ENCODE measurements at regions not wholly inside any gene's neighbourhood (a gene's known extent, or its start where the extent isn't known, plus 50 kb on each side); places are given as distances from the start of the nearest gene placed in this dataset.

DNA sequence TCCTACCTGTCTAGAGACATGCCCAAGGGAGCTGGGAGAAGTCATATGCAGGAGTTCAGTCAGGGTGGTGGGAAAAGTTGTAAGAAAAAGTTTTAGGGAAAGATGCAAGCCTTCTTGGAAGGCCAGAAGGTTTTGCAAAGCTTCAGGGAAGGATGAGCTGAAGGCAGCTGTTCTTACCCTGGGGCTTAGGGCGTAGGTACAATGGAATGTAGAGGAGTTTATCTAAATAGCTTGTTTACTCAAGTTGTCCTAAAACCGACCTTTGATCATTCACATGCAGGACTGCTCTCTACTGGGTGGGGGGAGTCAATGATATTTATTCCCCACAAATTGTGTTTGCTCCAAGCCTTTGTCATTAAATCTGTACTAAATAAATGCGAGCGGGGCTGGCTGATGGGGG, 277.0 kb downstream of the CRPPA start:
- DNase-seq (no peak), ATAC-seq (no peak)
- Histone ChIP-seq H3K9me3 (peaks cover 0 to 42% (median 20%) of the 10 kb centered on the region in 11 donors), H3K27ac (no peak overlapping the region), H3K4me1 (no peaks in the 10 kb centered on the region), H3K4me3 (no peak overlapping the region), H3K36me3 (no peaks in the 10 kb centered on the region), H3K27me3 (no peaks in the 10 kb centered on the region)
- 97% methylated on average over 4 of the region's 4 CpGs for WGBS, 2 donors
- TF ChIP-seq, protein P1, sequence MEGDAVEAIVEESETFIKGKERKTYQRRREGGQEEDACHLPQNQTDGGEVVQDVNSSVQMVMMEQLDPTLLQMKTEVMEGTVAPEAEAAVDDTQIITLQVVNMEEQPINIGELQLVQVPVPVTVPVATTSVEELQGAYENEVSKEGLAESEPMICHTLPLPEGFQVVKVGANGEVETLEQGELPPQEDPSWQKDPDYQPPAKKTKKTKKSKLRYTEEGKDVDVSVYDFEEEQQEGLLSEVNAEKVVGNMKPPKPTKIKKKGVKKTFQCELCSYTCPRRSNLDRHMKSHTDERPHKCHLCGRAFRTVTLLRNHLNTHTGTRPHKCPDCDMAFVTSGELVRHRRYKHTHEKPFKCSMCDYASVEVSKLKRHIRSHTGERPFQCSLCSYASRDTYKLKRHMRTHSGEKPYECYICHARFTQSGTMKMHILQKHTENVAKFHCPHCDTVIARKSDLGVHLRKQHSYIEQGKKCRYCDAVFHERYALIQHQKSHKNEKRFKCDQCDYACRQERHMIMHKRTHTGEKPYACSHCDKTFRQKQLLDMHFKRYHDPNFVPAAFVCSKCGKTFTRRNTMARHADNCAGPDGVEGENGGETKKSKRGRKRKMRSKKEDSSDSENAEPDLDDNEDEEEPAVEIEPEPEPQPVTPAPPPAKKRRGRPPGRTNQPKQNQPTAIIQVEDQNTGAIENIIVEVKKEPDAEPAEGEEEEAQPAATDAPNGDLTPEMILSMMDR (IDR thresholded peaks at IDR 0.05) = no peak
- intact Hi-C loops (cut with DNase I) = no loop called here

DNA sequence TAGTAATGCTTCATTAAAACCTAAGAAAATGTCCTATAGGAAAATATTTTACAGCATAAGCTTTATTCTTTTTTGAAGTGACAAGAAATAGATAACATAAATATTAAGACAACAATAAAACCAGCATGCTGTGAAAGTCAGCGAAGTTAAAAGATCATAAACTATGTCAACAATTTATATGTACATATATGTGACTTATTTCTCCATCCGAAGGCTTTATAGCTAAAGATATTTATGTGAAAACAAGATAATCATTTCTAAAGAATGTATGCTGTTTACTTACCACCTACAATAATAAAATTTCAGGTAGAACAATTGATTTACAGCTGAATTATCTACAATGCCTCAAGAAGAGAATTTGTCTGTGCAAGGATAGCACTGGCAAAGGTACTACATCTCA, 283.4 kb downstream of the CRPPA start:
- WGBS, 2 donors = 95 to 96% methylated on average over 2 of the region's 2 CpGs
- Histone ChIP-seq H3K27ac (no peak overlapping the region), H3K4me1 (no peaks in the 10 kb centered on the region), H3K36me3 (no peaks in the 10 kb centered on the region), H3K4me3 (no peak overlapping the region), H3K27me3 (no peaks in the 10 kb centered on the region), H3K9me3 (no peaks in the 10 kb centered on the region)
- no peak for DNase-seq
- intact Hi-C loops (cut with DNase I) = no loop called here
- TF ChIP-seq, protein P1 (IDR thresholded peaks at IDR 0.05) = no peak
- ATAC-seq = no peak

DNA sequence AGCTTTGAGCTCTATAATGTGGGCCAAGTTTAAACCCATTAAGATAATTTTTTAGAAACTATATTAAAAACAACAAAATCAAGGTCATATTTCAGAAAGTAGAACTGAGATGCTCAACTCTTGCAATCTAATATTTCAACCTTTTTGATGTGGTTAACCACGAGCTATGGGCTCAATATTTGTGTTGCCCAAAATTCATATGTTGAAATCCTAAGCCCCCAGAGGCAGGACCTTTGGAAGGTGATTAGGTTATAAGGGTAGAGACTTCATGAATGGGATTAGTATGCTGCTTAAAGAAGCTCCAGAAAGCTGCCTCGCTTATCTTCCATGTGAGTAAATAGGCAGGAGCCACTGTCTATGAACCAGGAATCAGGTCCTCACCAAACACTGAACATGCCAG, 284.4 kb downstream of the CRPPA start:
- no peaks in the 10 kb centered on the region for H3K27me3 ChIP-seq
- 87 to 88% methylated on average over 2 of the region's 2 CpGs for WGBS, 2 donors
- TF ChIP-seq, protein P1 (IDR thresholded peaks at IDR 0.05) = no peak
- ATAC-seq (no peak), DNase-seq (no peak)
- no peaks in the 10 kb centered on the region for H3K36me3 ChIP-seq
- no peaks in the 10 kb centered on the region for H3K4me1 ChIP-seq
- no peaks in the 10 kb centered on the region for H3K9me3 ChIP-seq
- H3K27ac ChIP-seq = no peak overlapping the region
- intact Hi-C loops (cut with DNase I) = no loop called here
- H3K4me3 ChIP-seq = no peak overlapping the region

DNA sequence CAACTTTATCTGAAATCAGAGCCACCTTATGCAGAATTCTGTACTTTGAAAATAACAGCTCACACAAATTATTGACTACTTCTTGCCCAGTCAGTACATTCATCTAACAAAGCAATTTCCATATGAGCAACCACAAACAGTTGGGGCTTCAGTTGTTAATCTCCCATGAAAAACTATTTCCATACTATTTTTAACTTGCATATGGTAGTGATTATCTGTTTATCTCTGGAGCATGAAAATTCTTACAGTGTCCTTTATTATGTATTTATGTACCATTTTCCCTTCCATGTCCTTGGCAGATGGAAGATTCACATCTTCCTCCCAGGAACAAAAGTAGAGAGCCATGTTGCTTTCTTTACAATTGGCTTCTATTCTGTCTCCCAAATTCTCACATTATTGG, 285.7 kb downstream of the CRPPA start:
- Histone ChIP-seq H3K27me3 (no peaks in the 10 kb centered on the region), H3K4me3 (no peak overlapping the region), H3K9me3 (no peaks in the 10 kb centered on the region), H3K4me1 (peaks cover 0 to 11% (median 7%) of the 10 kb centered on the region in 9 donors), H3K27ac (no peak overlapping the region), H3K36me3 (no peaks in the 10 kb centered on the region)
- DNase-seq (no peak), ATAC-seq (no peak)
- intact Hi-C loops (cut with DNase I) = no loop called here
- TF ChIP-seq, protein P1 (IDR thresholded peaks at IDR 0.05) = no peak

Measured in heart right ventricle (tissue), 16 donors.